GM23338 (cell line): ENCODE measurements at regions not wholly inside any gene's neighbourhood (a gene's known extent, or its start where the extent isn't known, plus 50 kb on each side); places are given as distances from the start of the nearest gene placed in this dataset.

ENCODE experiments used
- ATAC-seq: fragments of 200-7000 bp; cut with Tn5 transposase; 3 replicates; pipeline ENCODE4 v1.9.1; 2020
- DNase-seq: peaks from one replicate; pipeline ENCODE4 v3.0.0-alpha.2; 2015; ENCODE audit warnings: low spot score
- H2AFZ ChIP-seq: fragments of 200-600 bp; sonication (generic); 2 replicates; pipeline ENCODE4 v1.8.0; 2016; ENCODE audit warnings: antibody characterized with exemption, mild to moderate bottlenecking, moderate library complexity
- H3F3A ChIP-seq: fragments of 200-600 bp; sonication (generic); replicated peaks from 2 replicates; pipeline ENCODE4 v1.8.0; 2017; ENCODE audit warnings: antibody characterized with exemption, mixed run types, low read depth
- H3K27ac ChIP-seq: fragments of 200-600 bp; sonication (generic); 2 replicates; pipeline ENCODE4 v1.6.1; 2016; ENCODE audit warnings: low read depth
- H3K27me3 ChIP-seq: fragments of 200-600 bp; sonication (generic); 2 replicates; pipeline ENCODE4 v1.8.0; 2016; ENCODE audit warnings: mild to moderate bottlenecking, mixed run types, moderate library complexity; ENCODE audit not compliant: insufficient read depth
- H3K36me3 ChIP-seq: fragments of 200-600 bp; sonication (generic); 2 replicates; pipeline ENCODE4 v1.8.0; 2016; ENCODE audit warnings: mild to moderate bottlenecking; ENCODE audit not compliant: insufficient read depth
- H3K4me1 ChIP-seq: fragments of 200-600 bp; sonication (generic); 2 replicates; pipeline ENCODE4 v1.8.0; 2016; ENCODE audit warnings: mild to moderate bottlenecking, moderate library complexity; ENCODE audit not compliant: insufficient read depth
- H3K4me2 ChIP-seq: fragments of 200-600 bp; sonication (generic); 2 replicates; pipeline ENCODE4 v1.7.1; 2017; ENCODE audit warnings: mixed run types
- H3K4me3 ChIP-seq: fragments of 200-600 bp; sonication (generic); 2 replicates; pipeline ENCODE4 v1.6.1; 2016; ENCODE audit warnings: mixed run types
- H3K79me2 ChIP-seq: fragments of 200-600 bp; sonication (generic); replicated peaks from 2 replicates; pipeline ENCODE4 v1.8.0; 2017; ENCODE audit warnings: mild to moderate bottlenecking; ENCODE audit not compliant: insufficient read depth
- H3K9me2 ChIP-seq: fragments of 200-600 bp; sonication (generic); 2 replicates; pipeline ENCODE4 v1.8.0; 2017; ENCODE audit not compliant: insufficient read depth
- H4K20me1 ChIP-seq: fragments of 200-600 bp; sonication (generic); replicated peaks from 2 replicates; pipeline ENCODE4 v1.8.0; 2017; ENCODE audit warnings: mild to moderate bottlenecking; ENCODE audit not compliant: insufficient read depth
- H3K27ac Mint-ChIP-seq: 2 replicates; pipeline ENCODE4 v1.8.0; 2020; ENCODE audit warnings: inconsistent platforms, mild to moderate bottlenecking, moderate library complexity, mixed read lengths
- H3K27me3 Mint-ChIP-seq: 3 replicates; pipeline ENCODE4 v1.8.0; 2022; ENCODE audit warnings: low read depth, mild to moderate bottlenecking, moderate library complexity, mixed read lengths, inconsistent platforms; ENCODE audit not compliant: insufficient read depth, poor library complexity
- H3K36me3 Mint-ChIP-seq: 3 replicates; pipeline ENCODE4 v1.8.0; 2021; ENCODE audit warnings: low read depth, mild to moderate bottlenecking, inconsistent platforms, moderate library complexity, mixed read lengths
- H3K4me1 Mint-ChIP-seq: 3 replicates; pipeline ENCODE4 v1.8.0; 2020; ENCODE audit warnings: mild to moderate bottlenecking, inconsistent platforms, mixed read lengths
- H3K4me3 Mint-ChIP-seq: 3 replicates; pipeline ENCODE4 v1.8.0; 2021; ENCODE audit warnings: moderate library complexity, mild to moderate bottlenecking, inconsistent platforms, mixed read lengths
- H3K9me3 Mint-ChIP-seq: 3 replicates; pipeline ENCODE4 v1.8.0; 2020; ENCODE audit warnings: moderate library complexity, mild to moderate bottlenecking, inconsistent platforms, mixed read lengths
- CREB1 ChIP-seq: fragments of 250-450 bp; sonication (Bioruptor Pico); IDR thresholded peaks from 2 replicates; pipeline ENCODE4 v1.5.0; 2020; ENCODE audit warnings: low read depth, mild to moderate bottlenecking, moderate library complexity
- CTCF ChIP-seq, 2 experiments: fragments of 200-600 bp in 1 of 2; sonication (generic) in 1 of 2; conservative IDR thresholded peaks; 2 replicates each; pipeline versions ENCODE4 v1.5.1 to v1.6.1; 2016 to 2017; ENCODE audit warnings: antibody characterized with exemption in 2 of 2, low read depth in 2 of 2, mild to moderate bottlenecking in 2 of 2, moderate library complexity in 1 of 2
- EZH2phosphoT487 ChIP-seq: fragments of 200-600 bp; sonication (generic); IDR thresholded peaks from one replicate; pipeline ENCODE4 v1.8.1; 2018; ENCODE audit warnings: antibody characterized with exemption; ENCODE audit not compliant: unreplicated experiment
- NANOG ChIP-seq: IDR thresholded peaks from 2 replicates; pipeline ENCODE4 v1.6.1; 2016; ENCODE audit warnings: antibody characterized with exemption, borderline replicate concordance
- POLR2AphosphoS5 ChIP-seq: IDR thresholded peaks from 2 replicates; pipeline ENCODE4 v1.6.1; 2016; ENCODE audit warnings: antibody characterized with exemption, low read depth
- ZNF462 ChIP-seq: fragments of 250-450 bp; sonication (Bioruptor Pico); IDR thresholded peaks from 2 replicates; pipeline ENCODE4 v1.5.0; 2020; ENCODE audit warnings: mild to moderate bottlenecking, moderate library complexity

GRCh38 chr17:77906377-77906871 lies 52.1 kb upstream of the TNRC6C start:
- peaks cover 4% of the 10 kb centered on the region for H3K4me1 ChIP-seq
- Mint-ChIP-seq H3K36me3 (no peaks in the 10 kb centered on the region), H3K4me1 (peaks cover 19% of the 10 kb centered on the region), H3K27me3 (peaks cover 11% of the 10 kb centered on the region), H3K4me3 (no peak overlapping the region), H3K9me3 (peaks cover 1% of the 10 kb centered on the region; the same call in 2 of the 3 replicates), H3K27ac (no peak overlapping the region)
- no peak overlapping the region for H3K4me3 ChIP-seq
- no peak for ATAC-seq
- no peaks in the 10 kb centered on the region for H3K27me3 ChIP-seq
- no peak overlapping the region for H2AFZ ChIP-seq
- H3K79me2 ChIP-seq: no peaks in the 10 kb centered on the region
- no peak overlapping the region for H3K4me2 ChIP-seq
- H3K27ac ChIP-seq: no peak overlapping the region
- no peaks in the 10 kb centered on the region for H3K36me3 ChIP-seq
- no peaks in the 10 kb centered on the region for H3F3A ChIP-seq
- no peak for DNase-seq
- no peak for TF ChIP-seq EZH2phosphoT487
- no peak for TF ChIP-seq ZNF462 (CRISPR knock-in tag)
- no peak for TF ChIP-seq CTCF (conservative IDR thresholded peaks at IDR 0.05; ENCODE audit: low read depth in 2 of 2)
- no peak for TF ChIP-seq CREB1 (CRISPR knock-in tag)
- no peak for TF ChIP-seq POLR2AphosphoS5
- no peak for TF ChIP-seq NANOG
- H4K20me1 ChIP-seq: no peaks in the 10 kb centered on the region
- H3K9me2 ChIP-seq: 0 out of 2 replicates have a peak, but pooled peaks cover 4% of the 10 kb centered on the region
